NCI-H526 (cell line): ENCODE measurements at regions not wholly inside any gene's neighbourhood (a gene's known extent, or its start where the extent isn't known, plus 50 kb on each side); places are given as distances from the start of the nearest gene placed in this dataset.
A peak's percentile ranks its signal among the peaks of the same experiment; 100 is the strongest.

Experiments
- DNase-seq, 2 experiments: peaks; one replicate each; lab custom pipeline; 2025; lab: John Stamatoyannopoulos, UW

DNA sequence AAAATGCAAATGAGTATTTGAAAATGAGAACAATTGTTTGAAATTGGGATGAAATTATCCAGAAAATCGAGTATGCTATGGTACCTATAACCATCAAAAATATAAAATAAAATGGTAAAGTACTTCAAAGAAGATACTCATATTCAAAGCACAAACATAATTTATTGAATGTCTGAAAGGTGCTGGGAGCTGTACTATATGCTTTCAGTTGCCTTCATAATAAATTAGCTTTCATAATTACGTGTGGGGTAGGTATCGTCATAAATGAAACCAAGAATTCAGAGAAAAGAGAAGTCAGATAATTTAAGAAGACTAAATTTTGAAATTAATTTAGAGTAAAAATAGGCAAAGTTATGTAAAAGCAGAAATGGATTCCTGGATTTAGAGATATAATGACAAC is 721.9 kb upstream of the ACVR2A start:
- no peak for DNase-seq

DNA sequence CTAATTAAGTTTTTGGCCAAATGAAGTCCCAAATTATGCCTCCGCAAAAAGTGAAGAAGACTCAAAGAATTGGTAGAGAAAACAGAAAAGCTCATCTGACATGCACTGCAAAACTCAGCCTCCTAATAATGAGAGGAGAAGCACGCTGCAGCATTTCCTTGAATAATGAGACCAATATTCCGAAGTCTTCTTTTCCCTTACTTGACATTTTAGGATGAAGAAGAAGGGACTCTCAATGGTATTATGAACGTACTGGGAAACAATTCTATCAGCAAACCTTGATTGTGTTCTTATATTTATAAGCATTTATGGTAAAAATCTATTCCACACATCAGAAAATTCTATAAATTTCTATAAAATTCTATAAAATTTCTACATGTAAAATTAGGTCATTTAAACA is 733.9 kb upstream of the ACVR2A start:
- no peak for DNase-seq

DNA sequence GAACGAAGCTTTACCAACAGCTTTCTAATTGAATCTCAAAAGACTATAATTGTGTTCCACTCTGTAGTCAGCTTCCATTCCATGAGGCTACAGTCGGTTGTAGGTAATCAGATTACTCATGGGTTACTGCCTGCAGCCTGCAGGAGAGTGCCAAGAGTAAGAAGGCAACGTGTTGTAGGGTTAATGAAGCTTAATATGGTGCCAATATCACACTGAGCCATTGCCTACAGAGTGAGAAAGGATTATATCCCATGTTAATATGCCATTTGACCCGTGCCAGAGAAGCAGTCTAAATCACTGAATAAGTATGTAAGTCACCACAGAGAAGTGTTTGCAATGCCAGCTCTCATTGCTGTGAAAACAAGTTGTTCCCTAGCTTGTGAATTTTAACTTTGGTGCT is 734.5 kb upstream of the ACVR2A start:
- DNase-seq, result no peak

DNA sequence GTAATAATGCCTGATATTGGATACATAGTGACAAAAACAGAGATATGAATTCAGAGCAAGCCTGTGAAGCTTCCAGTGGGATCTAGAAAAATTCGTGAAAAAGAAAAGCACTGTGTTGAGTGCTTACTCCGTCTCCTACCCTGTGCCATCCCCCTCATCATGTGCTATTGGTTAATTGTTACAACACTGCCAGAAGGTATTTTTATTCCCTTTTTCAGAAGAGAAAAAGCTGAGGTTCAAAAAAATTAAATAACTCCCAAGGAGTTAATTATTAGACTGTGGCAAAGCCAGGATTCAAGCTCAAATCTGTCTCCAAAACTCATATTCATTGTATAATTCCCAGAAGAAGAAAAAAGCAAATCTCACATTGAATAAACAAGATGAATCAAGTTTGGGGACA is 735.5 kb upstream of the ACVR2A start:
- no peak for DNase-seq

DNA sequence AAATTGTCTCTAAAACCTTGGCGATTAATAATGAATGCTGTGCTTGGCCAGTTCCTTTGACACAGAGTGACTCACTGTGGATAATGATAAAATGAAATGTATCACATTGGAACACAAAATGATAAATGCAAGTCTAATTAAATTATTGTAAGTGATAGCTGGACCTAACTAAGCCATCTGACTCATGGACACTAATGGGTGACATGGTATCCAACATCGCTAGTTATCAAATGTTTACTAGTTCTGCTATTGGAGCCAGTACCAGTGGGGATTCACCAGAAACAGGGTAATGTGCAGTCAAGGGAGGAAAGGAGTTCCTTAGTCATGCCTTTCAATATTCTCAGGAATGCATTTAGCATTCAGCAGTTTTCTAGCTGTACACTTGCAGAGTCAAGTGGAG is 736.3 kb upstream of the ACVR2A start:
- DNase-seq, result no peak

DNA sequence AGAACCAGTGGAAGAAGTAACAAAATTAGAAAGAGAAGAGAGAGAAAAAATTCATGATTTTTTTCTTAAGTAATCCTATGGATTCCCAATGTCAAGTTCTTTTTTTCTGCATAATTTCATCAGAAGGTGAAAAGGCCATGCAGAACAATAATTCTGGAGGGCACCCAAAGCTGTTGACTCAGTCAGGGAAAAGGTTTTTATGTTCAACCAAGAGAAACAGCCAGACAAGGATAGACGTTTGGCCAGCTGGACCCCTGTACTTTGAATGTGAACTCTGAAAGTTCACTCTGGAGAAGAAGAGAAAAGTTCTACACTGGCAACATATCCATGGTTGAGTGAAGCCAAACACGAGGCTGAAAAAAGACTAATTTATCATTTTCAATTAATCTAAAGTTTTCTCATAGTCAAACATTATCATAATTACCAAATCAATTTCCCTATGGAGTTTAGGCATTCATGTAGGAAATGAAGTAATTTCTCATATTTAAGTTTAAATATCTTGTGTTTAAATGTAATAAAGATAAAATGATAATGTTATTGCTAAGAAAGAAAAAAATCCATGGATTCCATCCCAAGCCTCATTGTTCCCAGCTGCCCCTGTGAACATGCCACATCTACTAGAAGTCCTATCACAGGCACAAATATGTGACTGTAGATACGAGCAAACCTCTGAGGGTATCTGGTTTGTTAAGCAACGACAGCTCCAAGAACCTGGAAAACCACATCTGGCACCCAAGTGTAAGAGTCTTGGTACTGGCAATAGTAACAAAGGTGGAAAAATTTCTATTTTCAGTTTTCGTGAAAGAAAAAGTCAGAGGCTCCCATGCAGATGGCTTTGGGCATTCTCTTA is 742.7 kb upstream of the ACVR2A start:
- DNase-seq, result no peak

DNA sequence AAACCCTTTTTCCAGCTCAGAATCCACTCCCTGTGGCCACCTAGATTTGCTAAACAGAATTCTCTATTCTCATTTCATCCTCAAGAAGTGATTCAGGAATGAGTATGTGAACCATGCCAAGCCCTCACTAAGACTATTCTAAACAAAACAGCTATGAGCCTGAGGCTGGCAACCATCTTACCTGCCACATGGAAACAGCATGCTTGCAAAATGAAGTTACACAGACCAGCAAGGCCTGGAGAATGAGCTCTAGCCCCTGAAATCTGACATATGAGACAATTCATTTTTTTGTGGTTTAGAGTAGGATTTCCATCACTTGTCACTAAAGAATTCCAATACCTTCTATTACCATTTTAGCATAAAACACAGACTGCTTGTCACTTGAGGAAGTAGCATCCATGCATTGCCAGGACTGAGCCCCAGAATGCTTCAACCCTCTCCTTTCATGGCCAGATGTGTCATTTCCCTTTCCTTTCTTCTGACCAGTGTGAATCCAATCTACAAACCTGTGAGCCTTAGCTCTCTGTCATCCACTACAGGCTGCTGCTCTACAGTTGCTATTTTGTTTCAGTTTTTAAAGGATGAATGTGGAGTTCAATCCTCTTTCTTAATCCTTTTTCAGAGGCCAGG is 744.3 kb upstream of the ACVR2A start:
- DNase-seq, result no peak

DNA sequence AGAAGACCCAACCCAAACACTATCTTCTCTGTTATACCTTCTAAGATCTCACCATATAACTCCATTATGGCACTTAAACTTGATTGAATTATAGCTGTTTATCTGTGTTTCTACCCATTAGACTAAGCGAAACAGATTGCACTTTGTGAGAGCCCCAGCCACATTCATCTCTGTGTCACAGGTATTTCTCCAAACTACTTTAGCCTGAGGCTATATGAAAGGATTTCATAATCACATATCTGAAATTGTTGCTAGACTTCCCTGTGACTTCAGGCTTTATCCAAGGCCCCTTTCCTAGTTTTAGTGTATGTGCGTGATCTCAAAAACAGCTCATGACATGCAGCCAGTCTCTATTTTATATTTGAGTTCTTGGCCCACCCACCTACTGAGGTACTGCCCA is 745.0 kb upstream of the ACVR2A start:
- no peak for DNase-seq

DNA sequence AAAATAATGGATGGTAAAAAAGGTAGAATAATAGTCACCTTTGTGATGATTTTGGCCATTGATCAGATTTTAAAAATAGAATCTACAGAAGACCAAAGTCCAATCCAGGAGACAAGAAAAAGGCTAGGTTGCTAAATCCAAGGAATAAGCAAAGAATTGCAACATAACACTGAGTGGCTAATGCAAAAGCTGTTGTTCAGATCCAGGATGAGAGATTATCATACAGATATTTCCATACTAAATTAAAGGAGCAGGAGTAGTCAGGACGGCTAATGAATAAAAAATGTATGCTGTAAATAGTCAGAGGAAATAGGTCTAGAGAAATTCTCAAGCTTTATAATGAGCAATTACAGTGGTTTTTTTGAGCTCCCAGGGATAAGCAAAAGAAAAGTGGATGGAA is 745.9 kb upstream of the ACVR2A start:
- DNase-seq, result no peak

DNA sequence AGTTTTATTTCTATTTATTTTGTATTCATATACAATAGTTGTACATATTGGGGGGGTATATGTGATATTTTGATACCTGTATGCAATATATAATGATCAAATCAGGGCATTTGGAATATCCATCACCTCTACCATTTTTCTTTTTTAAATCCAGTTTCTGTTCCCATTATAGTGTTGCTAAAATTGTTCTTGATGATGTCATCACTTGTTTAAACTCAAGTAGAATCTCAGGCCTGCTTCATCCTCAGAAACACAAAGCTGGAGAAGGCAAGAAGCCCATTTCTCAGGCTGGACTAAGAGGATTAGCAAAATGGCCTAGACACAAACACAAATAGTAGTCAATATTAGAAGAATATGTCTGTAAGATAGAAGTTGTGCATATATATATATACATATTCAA is 747.1 kb upstream of the ACVR2A start:
- no peak for DNase-seq

DNA sequence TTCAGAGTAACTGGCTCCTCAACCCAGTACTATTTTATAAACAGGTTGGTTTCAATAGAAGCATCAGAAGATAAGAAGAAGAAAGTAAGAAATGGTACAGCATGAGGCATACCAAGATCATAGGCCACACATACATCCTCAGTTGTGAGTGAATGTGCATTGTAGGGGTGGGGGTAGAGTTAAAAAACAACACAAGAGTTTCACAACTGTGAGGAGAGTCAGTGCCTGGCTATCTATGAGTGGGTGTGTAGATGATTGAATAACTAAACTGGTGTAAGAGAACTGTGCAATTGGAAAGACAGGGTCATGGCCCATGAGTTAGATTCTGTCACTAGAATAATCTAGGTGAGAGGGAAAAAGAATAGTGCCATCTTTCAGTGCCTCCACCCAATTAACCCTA is 748.2 kb upstream of the ACVR2A start:
- DNase-seq, result no peak

DNA sequence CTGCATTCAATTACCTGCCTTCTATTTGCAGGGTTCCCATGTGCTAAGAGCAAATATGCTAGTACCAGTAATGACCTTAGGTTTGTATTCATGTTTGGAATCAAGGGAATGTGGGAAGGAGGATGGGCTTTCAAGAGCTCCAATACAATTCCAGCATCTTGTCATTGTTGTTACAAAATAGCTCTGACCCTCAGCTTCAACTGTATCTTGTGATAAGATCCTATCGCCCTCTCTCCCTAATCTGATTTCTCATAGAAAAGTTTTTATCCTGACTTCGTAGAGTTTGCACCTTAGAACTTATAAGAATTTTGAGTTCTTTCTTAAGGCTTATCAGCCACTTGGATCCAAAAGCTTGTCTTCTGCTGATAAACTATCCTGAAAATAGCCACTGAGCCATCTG is 749.5 kb upstream of the ACVR2A start:
- DNase-seq, result no peak

DNA sequence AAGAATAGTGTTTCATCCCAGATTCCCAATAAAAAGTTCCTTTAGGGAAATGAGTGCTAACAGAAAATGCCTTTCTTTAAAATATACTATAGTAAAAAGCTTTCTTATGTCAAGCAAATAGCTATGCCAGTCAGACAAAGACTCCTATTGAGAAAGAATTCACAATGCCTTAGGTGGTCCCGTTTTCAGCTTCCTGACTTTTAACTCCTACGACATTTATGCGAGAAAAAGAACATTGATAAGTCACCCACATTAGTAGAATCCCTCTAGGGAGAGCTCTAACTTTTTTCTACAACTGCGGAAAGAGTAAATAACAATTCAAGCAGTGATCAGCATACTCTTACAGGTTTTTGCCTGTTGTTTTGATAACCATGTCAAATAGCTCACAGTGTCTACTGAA is 750.8 kb upstream of the ACVR2A start:
- no peak for DNase-seq

DNA sequence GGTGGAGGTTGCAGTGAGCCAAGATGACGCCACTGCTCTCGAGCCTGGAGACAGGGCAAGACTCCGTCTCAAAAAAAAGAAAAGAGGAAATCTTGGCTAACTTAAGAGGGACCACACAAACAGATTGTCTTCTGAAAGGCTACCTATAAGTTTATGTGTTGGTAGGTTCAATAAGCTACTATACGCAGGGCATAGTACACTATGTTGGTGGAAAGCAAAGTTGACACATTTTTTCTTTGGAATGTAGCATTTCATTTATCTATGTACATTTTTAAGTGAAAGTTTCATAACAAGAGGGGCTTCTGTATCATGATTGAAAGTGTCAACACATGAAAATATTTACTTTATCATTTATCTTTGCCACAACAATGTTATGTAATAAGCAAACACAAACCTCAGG is 752.6 kb upstream of the ACVR2A start:
- DNase-seq, result no peak

DNA sequence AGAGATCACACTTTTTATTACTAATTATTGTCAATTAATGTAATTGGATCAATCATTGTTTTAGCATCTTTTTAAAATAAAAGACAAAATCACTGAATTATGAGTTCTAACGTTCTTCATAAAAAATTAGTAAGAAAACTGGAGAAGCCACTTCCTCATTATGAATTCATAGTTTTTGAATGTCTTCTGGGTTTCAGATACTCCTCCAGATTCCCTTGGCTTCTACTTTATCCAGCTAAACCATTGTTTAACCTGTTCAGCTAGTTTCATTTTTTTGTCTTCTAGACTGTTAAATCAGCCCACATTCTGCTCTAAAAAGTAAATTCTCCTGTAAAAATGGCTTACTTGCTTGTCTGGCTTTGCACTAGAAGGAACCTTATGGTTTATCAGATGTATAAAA is 753.4 kb upstream of the ACVR2A start:
- no peak for DNase-seq

DNA sequence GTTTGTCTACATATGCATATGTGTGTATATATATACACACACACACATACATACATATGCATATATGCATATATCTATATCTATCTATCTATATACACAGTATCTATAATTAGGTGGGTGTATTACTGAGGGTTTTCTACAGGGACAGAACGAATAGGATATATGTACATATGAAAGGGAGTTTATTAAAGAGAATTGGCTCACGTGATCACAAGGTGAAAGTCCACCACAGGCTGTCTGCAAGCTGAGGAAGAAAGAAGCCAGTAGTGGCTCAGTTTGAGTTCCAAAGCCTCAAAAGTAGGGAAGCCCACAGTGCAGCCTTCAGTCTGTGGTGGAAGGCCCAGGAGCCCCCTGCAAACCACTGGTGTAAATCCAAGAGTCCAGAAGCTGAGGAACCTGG is 756.0 kb upstream of the ACVR2A start:
- DNase-seq, result no peak

DNA sequence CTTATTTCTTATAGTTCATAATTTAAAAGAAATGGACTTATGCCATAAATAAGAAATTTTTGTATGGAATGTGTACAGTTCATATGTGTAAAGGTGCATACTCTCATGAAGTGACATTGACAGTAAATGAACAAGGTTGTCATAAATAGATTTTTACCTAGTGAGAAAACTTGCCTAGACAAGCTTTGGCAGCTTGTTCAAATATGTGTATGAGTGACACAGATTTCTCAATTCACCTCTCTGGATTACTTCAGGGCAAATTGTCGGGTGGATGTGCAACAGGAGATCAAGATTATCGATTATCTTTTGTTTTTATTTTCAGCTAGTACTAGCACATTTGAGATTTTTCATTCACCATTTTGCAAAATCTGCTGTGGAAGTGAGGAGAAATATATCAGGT is 758.1 kb upstream of the ACVR2A start:
- DNase-seq, result no peak

DNA sequence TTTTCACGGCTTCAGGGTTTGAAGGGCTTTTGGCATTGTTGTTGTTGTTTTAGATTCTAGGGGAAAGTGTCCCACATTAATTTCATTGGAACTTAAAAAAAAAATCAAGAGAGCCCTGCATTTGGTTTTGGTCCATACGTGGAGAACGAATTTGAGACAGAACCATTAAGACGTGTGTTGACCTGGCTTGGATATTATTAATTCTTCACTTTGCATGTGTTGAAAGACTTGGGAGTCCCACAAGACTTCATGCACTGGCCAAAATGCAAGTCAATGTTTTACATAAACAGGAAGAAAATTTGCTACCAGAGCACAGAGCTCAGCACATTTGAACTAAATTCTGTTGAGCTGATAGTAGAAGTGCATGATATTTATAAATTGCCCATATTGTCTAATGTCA is 761.2 kb upstream of the ACVR2A start:
- DNase-seq, result no peak

DNA sequence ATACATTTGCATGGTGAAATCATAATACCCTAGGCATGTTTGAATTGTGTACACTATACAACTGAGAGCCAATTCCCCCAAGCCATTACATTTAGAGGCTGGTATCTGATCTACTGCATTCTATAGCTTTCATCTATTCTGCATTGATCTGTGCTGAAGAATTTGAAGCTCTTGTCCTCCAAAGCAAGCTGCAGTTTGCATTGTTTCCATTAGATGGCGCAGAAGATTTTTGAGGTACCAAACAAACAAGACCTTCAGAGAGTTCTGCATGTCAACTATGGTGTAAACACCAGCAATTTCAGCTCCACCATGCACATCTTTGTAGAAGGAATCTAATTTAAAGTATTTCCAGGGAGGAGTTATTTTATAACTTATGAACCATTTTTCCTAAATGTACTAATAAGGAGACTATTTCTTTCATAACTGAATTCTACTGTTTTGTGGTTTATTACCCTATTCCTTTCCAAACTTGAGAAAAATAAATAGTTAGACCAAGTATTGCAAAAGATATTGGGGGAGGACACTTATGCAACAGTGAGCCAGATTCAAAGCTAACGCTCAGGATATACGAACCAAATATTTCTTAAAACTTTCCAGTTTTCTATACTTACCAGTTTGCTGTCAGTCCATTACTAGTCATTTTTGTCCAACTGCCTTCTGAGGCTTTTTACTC is 761.8 kb upstream of the ACVR2A start:
- peak; percentile 76 to 84 for DNase-seq

DNA sequence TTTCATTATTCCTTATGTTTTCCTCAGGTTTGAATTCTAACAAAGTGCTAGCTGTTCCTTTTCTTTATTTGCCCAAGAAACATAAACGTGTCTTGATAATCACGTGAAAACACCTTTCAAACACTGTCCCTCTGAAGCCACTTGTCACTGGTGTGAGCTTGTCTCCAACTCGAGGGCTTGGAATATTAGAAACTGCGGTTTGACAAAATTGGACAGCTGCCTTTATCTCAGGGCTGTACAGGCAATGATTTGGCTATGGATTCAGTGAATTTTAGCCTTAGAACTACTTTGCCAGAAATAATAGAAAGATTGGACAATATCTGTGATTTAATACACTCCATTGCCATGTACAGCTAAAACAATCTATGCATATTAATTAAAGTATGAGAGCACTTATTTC is 763.0 kb upstream of the ACVR2A start:
- no peak for DNase-seq

DNA sequence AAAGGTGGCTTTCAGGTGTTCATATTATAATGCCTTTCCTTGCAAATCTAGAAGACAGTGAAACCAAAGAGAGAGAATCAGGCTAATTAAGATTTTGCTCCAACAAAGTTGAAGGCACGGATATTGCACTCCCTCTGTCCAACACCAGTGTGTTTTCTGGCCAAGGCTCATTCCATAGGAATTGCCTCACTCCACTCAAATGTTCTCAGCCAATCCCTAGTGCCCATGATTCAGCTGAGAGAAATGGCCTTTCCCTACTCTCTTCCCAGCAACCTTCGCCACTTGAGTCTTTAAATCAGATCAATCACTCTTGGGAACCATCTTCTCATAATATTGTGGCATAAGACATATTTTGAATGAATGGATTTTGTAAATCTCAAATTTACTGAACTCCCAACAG is 768.2 kb upstream of the ACVR2A start:
- no peak for DNase-seq

DNA sequence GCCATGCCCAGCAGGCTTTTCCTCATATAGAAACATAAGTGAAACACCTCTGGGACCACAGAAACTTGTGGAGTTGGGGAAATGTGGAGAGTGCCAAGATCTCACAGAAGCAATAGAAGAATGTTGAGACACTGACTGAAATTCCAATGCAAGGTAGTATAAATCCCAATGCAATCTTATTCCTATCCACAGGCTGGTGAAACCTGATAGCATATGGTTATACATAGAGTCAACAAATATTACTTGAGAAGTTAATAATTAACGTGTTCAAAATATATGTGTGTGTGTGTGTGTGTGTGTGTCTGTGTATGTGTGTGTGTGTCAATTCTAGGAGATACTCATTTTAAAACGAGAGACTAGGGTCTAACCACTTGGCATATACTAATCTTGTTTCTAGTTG is 776.8 kb upstream of the ACVR2A start:
- DNase-seq, result peak; percentile 34 to 44

DNA sequence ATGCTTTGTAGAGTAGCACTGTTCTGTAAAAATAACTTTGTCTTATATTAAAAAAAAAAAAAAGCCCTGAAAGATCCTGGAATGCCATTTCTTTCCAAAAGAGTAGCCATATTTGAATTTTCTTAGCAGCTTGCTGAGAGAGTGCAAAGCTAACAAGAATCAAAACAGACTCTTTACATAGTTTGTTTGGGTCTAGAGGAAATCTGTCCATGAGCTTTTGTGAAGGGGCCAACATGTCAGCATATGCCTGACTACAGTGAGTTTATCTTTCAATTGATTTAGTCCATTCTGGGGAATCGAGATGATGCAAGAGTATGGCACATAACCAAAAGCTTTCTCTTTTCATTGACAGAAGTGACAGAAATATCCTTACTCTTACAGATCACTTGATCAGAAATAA is 777.7 kb upstream of the ACVR2A start:
- no peak for DNase-seq
